HG03103 (cell line): ENCODE measurements at regions not wholly inside any gene's neighbourhood (a gene's known extent, or its start where the extent isn't known, plus 50 kb on each side); places are given as distances from the start of the nearest gene placed in this dataset.
"Not testable (repeated sequence)": the region's sequence is repeated elsewhere in the genome, so short reads cannot be mapped to it uniquely, and the experiment has no call there.

Experiments used
- ATAC-seq: cut with Tn5 transposase; IDR thresholded peaks from one replicate; pipeline ENCODE4 v1.9.1; 2021; ENCODE audit warnings: low read depth; ENCODE audit not compliant: unreplicated experiment

DNA sequence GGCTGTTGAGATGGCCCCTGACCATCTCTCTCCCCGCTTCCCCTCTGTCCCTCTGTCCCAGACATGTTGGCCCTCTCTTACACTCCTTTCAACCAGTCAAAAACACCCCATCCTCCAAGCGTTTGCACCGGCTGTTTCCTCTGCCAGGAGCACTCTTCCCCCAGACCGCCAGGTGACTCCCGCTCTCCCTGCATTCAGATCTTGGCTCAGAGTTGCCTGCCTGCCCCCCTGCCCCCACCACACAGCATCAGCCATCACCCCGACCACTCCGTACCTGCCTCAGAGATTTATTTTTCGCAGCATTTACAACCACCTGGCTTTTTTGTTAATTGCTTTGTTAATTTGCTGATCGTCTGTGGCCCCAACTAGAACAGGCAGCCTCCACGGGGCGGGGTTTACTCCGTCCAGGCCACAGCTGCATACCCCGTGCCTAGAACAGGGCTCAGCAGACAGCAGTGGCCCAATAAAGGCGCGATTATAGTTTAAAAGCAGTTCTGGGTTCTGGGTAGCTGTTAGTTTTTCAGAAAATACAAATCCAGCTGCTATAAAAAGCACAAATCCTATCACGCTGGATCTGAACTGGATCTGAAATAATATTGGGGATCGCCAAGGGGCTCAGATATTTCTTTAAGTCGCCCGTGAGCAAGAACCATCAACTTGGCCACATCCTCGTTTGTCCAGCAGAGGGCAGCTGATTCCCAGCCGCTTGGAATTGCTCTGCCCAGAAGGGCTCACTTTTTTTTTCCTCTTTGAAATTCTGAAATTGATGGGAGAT, 173.6 kb downstream of the IRF8 start:
- no peak for ATAC-seq

DNA sequence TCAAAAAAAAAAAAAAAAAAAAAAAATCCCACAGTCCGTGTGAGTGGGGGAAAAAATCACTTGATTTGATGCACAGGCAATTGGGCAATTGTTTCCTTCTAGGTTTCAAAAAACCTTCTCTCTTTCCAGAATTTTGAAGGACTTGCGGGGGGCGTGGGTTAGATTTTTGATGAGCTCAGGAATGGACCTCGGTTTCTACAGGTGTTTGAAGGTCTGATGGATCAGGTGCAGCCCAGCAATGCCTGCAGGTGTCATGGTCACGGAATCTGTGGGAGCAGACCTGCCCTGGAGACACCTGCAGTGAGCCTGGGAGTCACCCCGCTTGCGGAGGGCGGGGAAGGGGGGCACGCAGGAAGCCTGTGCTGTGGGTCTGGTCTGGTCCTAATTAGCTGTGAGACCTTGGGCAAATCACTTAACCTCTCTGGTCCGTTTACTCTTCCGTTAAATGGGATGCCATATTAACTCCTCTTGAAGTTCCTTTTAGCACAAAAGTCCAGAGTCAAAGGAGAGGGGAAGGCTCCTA, 174.2 kb downstream of the IRF8 start:
- no peak for ATAC-seq

DNA sequence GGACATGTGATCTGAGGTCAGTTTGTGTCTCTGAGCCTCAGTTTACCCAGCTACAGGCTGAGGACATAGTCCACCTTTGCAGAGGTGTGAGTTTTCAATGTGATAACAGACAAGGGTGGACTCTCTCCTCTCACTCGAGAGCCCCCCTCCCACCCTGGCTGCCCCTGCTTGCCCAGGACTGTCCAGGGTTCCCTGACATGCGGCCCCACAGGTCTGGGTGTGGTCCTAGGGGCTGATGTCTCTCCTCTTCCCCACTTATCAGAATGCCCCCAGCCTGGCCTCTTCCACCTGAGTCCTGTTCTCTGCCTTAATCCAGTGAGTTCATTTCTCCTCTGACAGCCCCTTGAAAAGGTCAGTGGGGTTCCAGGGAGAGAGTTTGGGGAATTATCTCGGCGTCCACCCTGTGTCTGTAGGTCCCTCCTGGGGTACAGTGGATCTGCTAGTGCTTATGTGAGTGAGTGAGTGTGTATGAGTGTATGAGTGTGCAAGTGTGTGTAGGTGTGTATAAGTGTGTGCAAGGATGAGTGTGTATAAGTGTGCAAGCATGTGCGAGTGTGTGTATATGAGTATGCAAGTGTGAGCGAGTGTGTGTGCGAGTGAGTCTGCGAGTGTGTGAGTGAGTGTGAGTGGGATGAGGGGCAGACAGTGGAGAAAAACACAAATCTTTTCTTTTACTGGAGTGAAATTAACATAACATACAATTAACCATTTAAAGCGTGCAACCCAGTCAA, 175.0 kb downstream of the IRF8 start:
- ATAC-seq: no peak

DNA sequence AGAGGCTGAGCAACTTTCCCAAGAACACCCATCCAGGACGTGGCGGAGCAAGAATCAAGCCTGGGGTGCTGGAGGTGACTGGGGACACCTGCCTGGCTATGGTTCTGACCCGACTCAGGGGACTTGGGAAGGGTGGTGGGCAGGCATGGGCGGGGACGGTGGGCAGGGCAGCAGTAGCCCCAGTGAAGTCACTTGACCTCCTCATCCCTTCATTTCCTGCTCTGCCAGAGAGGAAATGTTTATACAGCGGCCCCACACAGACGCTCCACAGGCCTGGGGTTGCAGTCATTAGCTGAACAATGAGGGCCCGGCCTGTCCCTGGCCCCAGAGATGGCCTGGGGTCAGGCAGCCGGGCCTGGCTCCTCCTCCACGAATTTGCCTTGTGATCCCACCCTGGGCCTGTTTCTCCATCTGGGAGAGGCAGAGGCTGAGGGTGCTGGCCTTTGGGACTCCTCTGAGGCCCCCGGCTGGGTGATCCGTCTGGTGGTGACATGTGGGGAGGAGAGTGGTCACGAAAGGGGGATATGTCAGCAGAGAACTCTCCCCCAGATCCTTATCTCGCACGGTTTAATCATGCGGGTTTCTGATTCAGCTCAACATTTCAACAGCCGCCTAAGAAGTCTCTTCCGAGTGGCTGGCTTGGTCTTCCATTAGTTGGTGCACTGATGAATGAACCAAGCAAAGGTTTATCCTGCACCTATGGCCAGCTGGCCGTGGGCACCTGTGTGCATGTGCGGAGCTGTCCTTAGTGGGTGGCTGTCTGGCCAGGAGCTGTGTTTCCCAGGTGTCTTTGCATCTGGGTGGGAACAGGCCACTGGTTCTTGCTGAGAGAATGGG, 175.9 kb downstream of the IRF8 start:
- ATAC-seq: no peak

DNA sequence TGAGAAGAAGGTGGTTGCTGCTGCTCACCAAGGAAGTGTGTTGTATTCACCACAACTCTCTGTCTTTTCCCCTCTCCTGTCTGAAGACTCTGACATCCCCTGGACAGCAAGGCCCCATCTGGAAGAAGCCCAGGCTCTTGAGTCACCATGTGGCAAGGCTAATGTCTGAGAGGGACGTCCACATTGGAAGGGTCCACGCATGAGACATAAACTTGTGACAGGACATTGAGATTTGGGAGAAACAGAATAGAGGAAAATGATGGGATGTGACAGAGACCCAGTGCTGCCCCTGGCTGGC, 176.5 kb downstream of the IRF8 start:
- ATAC-seq: no peak

DNA sequence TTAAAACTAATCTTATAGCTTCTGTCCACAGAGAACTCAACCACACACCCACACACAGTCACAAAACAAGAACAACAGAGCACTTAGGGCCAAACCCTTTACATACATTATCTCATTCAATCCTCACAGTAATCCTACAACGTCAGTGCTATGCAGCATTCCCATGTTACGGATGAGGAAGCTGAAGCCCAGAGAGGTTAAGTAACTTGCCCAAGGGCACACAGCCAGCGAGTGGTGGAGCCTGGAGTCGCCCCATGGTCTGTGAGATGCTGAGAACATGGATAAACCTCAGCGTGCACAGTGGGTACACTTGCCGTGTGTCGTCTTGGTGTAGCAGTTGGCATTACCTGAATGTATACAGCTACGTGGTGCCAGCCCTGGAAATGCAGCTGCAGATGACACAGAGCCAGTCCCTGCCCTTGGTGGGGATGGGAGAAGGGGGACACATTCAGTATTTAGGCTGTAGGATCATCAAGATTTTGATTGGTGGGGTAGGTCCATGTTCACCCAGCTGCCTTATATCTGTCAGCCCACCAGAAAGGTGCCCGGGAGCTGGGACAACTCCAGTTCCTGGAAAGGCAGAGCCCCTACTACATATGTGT, 177.0 kb downstream of the IRF8 start:
- no peak for ATAC-seq

DNA sequence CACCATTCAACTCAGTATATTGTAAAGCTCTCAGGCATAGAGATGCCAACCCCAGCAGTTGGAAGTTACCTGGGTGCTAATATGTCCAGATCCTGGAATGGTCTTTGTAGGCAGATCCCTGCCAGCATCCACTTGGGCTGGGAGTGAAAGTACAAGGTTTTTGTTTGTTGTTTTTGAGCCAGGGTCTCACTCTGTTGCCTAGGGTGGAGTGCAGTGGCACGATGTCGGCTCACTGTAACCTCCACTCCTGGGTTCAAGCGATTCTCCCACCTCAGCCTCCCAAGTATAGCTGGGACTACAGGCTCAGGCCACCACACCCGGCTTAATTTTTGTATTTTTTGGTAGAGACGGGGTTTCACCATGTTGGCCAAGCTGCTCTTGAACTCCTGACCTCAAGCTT, 177.6 kb downstream of the IRF8 start:
- ATAC-seq: no peak

DNA sequence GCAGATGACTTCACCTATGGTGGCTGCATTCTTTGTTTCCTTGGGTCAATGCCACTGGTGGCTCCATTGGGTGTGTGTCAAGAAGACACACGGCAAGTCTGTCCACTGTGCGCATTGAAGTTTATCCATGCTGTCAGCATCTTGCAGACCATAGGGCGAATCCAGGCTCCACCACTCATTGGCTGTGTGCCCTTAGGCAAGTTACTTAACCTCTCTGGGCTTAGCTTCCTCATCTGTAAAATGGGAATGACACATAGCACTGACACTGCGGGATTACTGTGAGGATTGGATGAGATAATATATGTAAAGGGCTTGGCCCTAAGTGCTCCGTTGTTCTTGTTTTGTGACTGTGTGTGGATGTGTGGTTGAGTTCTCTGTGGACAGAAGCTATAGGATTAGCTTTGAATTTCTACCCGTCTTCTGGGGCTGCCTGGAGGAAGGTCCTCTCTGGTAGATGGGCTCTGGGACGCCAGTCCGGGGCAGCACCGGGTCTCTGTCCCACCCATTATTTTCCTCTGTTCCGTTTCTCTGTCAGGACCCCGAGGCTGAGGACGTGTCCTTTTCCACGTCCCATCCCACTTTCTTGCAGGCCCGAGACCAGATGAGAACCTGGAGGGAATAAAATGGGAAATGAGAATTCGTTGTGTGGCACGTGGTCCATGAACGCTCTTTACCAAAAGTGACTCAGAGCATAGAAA, 178.4 kb downstream of the IRF8 start:
- no peak for ATAC-seq

DNA sequence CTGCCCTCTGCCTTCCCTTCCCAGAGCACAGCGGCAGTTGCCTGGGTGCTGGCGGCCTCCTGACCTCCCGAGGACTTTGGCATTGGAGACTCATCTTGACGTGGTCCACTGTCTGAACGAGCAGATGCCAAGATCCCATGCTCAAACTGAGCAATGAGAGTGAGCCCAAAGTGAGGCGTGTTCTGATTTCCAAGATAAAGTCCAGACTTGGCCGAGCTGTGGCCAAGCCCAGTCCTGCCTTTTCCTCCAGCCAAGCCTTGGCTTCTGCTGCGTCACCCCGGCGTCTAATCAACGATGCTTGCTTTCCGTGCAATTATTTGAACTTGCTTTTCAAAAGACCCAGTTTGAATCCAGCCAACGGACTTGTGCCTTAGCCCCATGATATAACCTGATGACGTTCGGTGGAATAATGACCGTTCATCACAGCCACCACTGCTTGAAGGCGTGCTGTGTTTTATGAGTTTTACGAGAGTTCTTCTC, 179.2 kb downstream of the IRF8 start:
- no peak for ATAC-seq

DNA sequence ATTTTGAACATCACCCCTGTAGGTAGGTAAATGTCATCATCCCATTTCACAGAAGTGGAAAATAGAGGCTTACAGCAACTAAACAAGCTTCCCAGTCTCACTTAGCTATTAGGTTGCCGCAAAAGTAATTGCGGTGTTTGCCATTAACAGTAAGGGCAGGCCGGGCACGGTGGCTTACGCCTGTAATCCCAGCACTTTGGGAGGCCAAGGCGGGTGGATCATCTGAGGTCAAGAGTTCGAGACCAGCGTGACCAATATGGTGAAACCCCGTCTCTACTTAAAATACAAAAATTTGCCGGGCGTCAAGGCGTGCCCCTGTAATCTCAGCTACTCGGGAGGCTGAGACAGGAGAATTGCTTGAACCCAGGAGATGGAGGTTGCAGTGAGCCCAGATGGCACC, 179.7 kb downstream of the IRF8 start:
- ATAC-seq: not testable (repeated sequence)

DNA sequence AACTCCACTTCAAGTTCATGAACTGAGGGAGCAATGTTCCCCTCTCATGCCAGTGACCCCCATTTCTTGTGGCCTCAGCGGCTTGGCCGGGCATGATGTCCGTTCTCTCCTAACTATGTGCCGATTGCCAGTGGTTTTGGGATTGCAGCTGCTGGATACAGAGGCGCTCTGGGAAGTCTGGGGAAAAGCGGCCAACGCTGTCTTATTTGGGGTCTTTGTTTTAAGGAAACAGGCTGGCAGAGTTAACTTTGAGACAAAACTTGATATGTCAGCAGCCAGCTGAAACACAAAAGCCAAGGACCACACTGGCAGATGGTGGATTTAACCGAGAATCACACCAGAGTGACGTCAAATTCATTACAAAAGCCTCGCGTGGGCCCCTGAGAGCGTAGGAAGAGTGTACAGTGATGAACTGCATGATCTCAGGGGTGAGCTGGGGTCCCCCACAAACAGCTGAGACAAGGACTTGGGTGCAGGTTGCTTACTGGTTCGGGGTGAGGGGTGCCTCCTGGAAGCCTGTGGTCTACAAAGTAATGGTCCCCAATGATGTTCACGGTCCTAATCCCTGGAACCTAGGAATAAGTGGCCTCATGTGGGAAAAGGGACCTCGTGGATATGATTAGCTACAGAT, 180.4 kb downstream of the IRF8 start:
- no peak for ATAC-seq

DNA sequence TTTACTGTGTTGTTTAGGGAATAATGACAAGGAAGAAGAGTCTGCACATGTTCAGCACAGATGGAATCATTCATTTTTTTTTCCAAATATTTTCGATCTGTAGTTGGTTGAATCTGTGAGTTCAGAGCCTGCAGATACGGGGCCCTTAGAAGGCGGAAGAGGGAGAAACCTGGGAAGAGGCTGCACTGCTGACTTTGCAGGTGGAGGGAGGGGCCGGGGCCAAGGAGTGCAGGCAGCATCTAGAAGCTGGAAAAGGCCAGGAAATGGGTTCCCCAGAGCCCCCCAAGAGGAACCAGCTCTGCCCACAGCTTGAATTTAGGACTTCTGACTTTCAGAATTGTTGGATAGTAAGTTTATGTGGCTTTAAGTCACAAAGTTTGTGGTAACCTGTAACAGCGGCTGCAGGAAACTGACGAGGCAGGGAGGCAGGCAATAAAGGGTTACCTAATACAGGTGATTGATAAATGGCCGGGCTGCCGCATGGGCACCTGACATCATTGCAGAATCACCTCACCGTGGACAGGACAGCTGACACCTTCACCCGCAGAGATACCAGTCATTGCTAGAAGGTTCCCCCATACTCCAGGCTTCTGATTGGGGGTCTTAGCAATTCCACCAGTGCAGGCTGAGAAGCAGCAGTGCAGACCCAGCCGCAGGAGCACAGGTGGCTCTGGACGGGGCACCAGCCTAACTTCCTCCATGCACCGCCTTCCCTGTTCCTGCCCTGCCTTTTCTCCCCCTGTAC, 181.3 kb downstream of the IRF8 start:
- no peak for ATAC-seq

DNA sequence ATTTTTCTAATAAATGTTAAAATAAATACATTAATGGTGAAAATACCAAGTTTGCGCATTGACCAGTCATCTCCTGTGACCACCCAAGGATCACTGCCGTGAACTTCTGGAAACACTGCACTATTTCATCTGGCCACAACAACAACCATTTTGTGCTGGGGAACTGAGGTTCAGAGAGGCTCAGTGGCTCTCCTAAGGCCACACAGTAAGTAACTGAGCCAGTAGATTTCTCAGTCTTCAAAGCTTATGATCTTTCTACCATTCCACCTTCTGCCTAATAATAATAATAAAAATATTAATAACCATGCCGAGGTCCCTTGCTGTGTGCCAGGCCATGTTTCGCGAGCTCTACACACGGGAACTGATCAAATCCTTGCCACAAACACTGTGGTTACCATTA, 182.0 kb downstream of the IRF8 start:
- no peak for ATAC-seq

DNA sequence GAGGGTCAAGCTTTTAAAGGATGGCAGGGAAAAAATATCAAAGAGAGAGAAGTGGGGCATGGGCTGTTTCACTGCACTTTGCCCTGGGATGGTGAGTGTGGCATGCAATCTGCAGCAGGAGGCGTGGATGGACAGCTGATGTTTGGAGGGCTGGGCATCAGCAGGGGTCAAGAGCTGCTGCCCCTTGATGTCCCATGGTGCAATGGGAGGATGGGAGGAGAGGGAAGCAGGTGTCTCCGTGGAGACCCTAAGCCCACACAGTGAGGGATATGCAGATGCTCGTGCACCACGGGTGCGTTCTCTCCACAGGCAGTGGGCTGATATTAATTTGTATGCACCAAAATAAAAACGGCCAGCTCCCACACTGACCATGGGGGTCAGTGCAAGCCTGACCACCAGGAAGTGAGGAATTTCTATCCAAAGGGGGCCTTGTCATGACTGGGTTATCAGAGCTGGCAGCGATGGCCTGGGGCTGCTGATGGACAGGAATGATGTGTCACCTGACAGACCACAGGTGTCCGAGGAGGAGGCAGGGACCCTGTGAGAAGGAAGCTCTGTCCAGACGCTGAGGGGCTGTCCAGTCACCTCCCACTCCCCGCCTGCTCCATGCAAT, 183.6 kb downstream of the IRF8 start:
- no peak for ATAC-seq

DNA sequence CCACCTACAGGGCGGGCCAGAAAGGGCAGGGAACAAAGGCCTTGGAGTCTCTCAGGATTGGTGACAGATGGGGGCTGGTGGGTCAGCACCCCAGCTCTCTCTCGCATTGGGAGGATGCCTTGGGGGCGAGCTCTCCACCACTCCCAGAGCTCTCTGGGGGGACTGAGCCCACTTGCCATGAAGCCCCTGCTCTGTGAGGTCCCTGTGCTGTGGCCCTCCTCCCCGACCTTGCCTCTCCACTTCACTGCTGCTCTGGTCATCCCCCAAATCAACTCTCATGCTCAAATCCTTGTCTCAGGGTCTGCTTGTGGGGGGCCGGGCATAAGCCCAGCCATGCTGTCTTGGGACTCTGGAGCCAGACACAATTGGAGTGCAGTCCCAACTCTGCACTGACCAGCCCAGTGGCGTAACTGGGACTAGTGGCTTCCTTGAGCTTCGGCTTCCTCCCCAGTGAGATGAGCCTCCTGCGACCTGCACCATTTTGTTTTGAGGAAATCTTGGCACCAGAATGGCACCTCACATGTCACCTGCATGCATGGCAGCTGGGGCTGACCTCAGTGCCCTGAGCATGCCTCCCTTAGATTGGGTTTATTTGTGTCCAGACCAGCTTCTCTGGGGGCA, 184.5 kb downstream of the IRF8 start:
- no peak for ATAC-seq

DNA sequence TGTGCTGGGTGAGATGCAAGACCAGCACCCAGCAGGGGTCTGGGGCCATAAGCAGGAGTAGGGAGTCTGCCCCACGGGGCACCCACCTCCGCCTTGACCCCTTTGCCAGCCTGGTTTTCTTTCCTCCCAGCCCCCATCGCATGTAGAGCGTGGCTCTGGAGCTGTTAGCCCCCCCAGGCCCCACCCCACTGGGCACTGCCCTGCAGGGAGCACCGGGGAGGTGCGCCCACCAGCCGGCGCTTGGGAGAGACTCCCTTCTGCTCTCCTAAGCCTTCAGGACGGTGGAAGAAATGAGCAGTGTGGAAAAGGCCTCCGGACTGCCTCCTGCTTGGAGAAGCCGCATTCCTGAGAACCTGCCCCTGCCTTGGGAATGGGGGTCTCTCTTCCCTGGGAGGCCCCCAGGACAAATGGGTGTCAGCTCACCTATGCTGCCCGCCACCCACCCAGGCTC, 186.2 kb downstream of the IRF8 start:
- no peak for ATAC-seq

DNA sequence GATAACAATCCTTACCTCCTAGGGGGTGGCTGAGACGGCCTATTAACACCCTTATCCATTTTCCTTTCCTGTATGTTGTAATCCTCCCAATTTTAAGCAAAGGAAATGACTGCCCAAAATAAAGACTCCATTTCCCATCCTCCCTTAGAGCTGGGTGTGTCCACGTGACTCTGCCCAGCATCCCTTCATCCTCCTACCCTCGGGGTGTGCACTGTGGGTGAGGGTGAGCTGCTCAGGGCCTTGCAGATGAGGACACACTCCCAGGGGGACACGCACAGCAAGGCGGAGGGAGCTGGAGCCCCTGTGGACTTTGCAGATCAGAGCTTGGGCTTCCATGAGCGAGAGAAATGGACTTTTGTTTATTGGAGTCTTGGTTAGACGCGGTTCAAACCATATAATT, 186.8 kb downstream of the IRF8 start:
- ATAC-seq: no peak

DNA sequence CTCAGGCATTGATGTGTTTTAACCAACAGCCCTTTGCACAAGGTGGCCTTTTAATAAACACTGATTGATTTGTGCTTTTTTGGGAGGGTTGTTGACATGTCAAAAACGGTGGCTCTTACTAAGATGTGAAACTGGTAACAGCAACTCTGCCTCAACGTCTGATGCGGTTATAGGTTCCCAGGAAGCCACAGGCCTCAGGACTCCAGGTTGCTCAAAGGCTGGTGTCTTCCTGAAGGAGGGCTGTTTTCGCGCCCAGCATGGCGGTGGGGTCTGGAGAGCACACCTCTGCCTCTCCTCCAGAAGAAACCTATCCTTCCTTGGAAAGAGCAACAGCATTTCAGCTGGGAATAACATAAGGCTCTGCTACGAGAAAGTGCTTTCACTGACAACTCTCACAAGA, 187.5 kb downstream of the IRF8 start:
- ATAC-seq: no peak
